ENCODE measurements at regions not wholly inside any gene's neighbourhood (a gene's known extent, or its start where the extent isn't known, plus 50 kb on each side); places are given as distances from the start of the nearest gene placed in this dataset.

DNA sequence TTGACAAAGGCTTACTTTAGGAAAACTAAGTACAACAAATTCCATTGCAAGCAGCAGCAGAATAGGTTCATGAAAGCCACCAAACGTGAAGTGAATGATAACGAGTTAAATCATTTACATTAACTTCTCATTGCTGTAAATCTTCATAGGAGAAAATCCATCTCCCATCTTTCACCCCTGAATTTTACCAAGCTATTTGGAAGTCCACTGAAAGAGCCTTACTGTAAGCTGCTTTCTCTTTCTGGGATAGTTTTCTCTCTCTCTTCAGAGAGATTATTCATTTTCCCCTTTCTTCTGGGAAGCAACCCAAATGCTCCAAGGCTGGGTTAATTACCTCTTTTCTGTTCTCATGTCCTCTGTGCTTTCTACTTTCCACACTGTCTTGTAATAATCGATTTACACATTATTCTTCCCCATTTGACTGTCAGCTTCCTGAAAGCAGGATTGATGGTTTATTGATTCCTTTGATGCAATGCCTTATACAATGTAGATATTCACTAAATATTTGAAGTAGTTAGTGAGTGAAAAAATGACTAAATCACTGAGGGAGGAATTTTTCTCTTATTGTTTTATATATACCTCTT, 914.3 kb upstream of the ARPP21 start:
- TF ChIP-seq POLR2A (IDR thresholded peaks at IDR 0.05), result no peak
- TF ChIP-seq, protein P1, sequence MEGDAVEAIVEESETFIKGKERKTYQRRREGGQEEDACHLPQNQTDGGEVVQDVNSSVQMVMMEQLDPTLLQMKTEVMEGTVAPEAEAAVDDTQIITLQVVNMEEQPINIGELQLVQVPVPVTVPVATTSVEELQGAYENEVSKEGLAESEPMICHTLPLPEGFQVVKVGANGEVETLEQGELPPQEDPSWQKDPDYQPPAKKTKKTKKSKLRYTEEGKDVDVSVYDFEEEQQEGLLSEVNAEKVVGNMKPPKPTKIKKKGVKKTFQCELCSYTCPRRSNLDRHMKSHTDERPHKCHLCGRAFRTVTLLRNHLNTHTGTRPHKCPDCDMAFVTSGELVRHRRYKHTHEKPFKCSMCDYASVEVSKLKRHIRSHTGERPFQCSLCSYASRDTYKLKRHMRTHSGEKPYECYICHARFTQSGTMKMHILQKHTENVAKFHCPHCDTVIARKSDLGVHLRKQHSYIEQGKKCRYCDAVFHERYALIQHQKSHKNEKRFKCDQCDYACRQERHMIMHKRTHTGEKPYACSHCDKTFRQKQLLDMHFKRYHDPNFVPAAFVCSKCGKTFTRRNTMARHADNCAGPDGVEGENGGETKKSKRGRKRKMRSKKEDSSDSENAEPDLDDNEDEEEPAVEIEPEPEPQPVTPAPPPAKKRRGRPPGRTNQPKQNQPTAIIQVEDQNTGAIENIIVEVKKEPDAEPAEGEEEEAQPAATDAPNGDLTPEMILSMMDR (IDR thresholded peaks at IDR 0.05), result no peak
